ENCODE measurements at regions not wholly inside any gene's neighbourhood (a gene's known extent, or its start where the extent isn't known, plus 50 kb on each side); places are given as distances from the start of the nearest gene placed in this dataset.
"Not testable (repeated sequence)": the region's sequence is repeated elsewhere in the genome, so short reads cannot be mapped to it uniquely, and the experiment has no call there.

DNA sequence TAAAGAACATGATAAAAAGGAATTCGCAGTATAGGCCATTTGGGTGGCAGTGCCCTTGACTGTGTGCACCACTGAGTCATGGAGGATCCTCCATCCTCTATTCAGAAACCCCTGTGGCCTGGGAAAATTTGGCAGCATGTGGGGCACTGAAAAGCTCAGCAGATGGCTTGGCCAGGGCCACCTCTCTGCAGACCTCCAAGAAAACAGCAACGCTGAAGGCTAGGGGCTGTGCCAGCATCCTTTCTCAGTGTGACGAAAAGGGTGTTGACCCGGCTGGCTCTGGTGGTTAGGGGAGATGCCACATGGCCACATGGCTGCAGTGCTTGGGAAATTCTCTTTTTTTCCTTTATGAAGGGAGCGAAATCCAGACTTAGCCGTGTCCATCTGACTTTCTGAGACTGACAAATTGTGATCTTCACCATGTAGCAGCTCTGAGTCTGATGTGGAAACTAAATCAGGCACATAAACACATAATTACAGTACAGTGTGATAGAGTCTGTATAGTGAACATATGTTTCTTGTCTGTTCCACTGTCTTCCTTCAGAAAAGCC lies 178.0 kb downstream of the KCTD12 start:
- DNase-seq, result no peak

DNA sequence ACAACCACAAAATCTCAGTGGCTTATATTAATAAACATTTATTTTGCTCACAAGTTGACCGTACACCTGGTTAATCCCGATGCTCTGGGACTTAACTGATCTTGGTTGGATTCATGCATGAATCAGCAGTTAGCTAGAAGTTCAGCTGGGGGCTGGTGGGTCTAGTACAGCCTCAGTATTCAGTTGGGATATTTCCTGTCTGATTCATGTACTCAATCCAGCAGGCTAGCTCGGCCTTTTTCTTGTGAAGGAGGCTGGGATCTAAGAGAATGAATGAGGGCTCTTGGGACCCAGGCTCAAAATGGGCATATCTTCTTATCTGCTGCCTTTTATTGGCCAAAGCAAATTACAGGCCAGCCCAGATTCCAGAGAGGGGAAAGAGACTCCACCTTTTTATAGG lies 178.8 kb downstream of the KCTD12 start:
- no peak for DNase-seq

DNA sequence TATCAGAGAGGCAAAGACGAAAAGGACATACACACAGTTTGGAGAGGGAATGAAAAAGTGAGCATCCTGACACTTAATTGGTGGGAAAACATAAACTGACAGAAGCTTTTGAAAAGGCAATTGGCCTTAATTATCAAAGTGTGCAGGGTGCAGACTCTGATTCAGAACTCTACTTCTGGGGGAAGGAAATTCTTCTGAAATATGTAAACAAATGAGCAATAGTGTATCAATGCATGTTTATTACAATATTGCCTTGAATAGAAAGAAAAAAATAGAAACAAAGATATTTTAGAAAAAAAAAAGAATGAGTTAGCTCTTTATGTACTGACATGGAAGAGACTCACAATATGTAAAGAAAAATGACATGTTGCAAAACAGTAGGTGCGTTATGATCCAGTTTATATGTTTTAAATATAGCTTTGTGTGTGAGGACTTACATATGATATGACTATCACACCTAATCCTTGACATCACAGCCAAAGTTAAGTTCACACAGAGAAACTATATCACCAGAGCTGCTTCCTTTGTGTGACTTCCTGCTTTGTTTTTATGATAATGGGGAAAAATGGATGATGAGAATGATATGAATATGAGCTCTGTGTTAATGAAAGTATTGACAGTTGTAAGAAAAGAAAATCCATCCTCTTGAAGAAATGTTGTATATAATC lies 182.4 kb downstream of the KCTD12 start:
- no peak for DNase-seq

DNA sequence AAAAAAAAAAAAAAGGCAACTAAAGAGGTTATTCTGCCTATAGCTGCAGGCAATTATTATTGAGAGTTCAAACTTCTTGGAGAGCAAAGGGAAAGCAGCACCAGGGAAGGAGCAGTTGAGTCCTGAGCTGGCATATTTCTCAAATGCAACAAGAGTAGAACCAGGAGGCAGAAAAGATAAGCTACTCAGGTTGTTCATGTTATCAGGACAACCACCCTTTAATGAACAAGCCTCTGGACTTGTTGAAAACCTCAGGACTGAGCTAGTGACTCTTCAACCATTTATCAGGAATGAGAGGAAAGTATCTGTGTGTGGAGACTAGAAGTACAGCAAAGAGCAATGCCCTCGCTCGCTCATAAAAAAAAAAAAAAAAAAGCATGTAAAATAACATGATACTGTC lies 183.0 kb downstream of the KCTD12 start:
- DNase-seq, result no peak

GRCh38 chr13:76697288-76697687 lies 188.9 kb downstream of the KCTD12 start:
- no peak for DNase-seq

DNA sequence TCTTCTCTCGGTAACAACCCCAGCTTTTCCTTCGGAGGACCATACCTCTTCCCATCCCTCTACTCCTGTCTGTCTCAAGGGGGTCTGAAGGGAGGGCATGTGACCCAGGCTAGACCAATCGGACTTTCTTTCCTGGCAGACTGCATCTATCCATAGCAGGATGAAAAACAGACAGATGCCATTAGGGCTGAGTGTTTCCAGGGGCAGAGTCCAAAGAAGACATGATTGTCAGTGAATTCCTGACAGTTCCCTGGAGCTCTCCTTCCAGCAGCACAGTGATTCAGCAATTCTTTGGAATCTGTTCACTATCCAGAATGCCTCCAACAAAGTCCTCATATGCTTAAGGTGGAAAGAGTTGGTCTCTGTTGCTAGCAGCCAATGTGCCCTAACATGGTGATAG lies 189.8 kb downstream of the KCTD12 start:
- no peak for DNase-seq

GRCh38 chr13:76693086-76693485 lies 193.1 kb downstream of the KCTD12 start:
- DNase-seq, result no peak

- no peak for DNase-seq
Observed at GRCh38 chr13:76692346-76692745, 193.9 kb downstream of the KCTD12 start.

GRCh38 chr13:76690611-76691010 lies 195.6 kb downstream of the KCTD12 start:
- no peak for DNase-seq

- DNase-seq, result no peak
Observed at GRCh38 chr13:76687467-76687866, 198.7 kb downstream of the KCTD12 start.

GRCh38 chr13:76685938-76686337 lies 200.3 kb downstream of the KCTD12 start:
- no peak for DNase-seq

DNA sequence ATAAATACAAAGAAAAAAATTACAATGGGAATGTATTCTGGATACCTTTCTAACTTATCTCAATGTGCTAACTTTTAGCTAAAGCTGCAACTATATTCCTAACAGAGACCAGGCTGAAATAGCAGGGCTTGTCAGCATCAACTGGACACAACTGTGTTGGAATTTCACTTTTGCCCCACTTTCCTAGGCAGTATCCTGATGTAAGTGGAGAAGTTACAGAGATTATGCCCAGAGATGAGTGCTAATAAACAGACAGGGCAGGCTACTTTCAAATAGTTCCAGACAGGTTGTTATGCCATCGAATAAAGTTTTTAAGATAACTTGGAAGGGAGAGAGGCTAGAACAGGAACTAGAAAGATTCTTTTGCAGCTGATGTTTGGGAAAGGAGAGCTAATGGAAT lies 201.9 kb downstream of the KCTD12 start:
- no peak for DNase-seq

- no peak for DNase-seq
Observed at GRCh38 chr13:76683854-76684253, 202.4 kb downstream of the KCTD12 start.

- DNase-seq, result no peak
Observed at GRCh38 chr13:76683168-76683567, 203.0 kb downstream of the KCTD12 start.

DNA sequence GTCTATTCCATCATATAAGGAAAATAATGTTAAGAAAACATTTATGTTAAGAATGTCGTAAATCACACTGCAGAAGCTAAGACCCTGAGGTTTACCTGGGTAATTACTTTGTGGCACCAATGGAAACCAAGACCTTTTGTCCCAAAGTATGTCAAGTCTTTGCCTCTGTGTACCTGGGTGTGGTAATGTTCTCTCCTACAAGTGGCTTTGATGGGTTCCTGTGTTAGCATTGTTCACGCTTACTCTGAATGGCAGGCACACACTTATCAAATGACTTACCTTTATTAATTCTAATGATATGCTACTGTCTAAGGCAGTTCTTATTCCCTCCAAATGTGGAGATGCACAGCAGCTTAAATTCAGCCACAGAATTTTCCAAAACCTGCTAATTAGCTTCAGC lies 206.1 kb downstream of the KCTD12 start:
- no peak for DNase-seq

DNA sequence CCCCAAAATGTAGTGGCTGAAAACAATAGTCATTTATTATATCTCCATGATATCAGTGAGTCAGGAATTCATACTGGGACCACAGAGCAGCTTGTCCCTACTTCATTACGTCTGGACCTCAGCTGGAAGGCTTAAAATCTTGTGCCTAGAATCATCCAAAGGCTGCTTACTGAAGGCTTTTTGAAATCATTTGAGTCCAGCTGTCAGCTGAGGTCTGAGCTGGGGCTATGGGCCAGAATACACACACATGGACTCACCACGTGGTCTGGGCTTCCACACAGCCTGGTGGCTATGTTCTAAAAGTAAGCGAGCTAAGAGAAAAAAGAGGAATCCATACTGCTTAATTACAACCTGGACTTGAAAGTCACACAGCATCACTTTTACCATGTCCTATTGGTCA lies 209.2 kb downstream of the KCTD12 start:
- DNase-seq, result no peak

GRCh38 chr13:76672420-76672819 lies 213.8 kb downstream of the KCTD12 start:
- no peak for DNase-seq

DNA sequence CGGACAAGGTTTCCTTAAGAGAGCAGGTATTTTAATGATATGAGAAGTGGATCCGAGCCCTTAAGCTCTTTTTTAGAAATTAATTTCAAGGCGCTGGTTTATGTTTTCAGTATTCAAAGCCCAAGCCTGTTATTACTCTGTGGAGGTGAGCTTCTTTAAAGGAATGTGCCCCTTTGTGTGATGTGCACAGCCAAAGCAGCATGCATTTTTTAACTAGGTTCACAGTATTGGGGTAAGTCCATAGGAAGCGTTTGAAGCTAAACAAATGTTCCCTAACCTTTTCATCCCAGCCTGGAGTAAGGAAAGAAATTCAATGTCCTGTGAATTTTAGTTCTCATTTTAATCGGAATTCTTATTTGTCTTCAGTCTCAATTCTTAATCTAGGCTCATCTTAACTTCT lies 217.5 kb downstream of the KCTD12 start:
- DNase-seq, result no peak

DNA sequence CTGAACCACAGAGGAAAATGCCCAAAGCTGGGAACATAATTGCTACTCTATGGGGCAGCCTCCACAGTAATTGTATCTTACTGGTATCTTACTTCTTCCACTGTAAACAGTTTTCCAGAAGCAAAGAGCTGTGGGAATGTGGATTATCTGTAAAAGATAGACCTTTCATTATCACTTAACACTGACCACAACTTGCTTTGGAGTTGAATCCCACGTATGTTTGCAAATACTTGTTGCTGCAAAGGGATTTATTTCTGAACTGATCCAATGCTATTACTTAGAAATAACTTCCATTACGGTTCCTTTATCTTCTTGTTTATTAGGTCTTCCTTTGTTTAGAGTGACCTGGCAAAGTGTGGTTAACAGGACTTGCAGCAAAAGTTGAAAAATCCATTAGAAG lies 218.1 kb downstream of the KCTD12 start:
- no peak for DNase-seq

GRCh38 chr13:76667551-76667950 lies 218.7 kb downstream of the KCTD12 start:
- DNase-seq, result no peak

DNA sequence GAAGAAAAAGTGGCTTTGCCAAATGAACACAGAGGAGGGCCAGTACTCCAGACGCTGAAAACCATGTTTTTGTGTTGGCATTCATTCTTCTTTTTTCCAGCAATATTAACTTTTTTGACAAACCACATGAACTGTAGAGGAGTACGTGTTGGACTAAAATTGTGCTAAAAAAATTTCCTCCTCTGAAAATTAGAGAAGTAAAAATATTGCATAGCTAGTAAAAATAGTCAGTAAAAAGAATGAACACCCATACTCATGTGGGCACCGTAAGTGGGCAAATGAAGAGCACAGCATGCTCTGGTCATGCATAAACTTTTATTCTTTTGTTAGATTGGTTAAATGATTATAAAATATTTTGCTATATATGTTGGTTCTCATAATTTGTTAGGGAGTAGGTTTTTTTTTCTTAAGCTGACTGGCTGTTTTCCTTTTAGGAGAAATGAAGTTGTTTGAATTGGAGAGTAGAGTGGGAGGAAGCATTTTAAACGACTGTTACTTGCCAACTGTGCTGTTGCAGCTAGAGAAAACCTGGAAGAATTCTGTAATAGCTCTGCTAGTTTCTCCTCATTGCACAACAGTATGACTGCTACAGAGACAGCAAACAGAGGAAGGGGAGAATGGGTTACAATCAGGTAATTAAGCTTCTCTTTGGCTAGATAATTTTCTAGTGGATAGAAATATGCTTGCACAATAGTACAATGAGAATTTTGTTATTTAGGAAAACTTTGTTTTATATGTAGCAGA lies 222.4 kb downstream of the KCTD12 start:
- DNase-seq, result no peak

DNA sequence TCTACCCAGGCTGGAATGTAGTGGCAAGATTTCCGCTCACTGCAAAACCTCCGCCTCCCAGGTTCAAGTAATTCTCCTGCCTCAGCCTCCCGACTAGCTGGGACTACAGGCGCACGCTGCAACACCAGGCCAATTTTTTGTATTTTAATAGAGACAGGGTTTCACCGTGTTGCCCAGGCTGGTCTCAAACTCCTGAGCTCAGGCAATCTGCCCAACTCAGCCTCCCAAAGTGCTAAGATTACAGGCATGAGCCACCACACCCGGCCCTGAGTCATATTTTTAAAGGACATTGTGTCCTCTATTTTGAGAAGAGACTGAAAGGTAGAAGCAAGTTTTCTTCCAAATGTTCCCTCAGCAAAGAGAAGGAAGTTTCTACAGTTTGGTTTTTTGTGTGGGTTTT lies 227.1 kb downstream of the KCTD12 start:
- not testable (repeated sequence) for DNase-seq

DNA sequence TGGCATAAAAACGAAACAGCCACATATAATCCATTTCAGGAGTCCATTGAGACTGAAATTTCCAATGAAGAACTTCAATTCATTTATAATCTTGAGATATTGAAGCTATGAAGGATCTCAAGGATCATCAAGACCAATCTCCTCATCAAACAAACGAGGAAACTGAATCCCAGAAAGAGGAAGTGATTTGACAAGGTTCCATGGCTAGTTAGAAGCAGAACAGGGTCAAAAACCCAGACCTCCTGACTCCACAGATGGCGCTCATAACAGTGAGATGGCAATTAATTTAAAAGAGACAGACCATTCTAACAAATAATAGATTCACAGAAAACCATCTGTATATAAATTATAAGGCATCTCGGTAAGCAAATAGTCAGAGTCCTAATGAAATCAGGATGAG lies 229.7 kb downstream of the KCTD12 start:
- no peak for DNase-seq

- no peak for DNase-seq
Observed at GRCh38 chr13:76656056-76656455, 230.1 kb downstream of the KCTD12 start.

GRCh38 chr13:76654263-76654662 lies 231.9 kb downstream of the KCTD12 start:
- DNase-seq, result no peak
